ENCODE measurements at regions not wholly inside any gene's neighbourhood (a gene's known extent, or its start where the extent isn't known, plus 50 kb on each side); places are given as distances from the start of the nearest gene placed in this dataset.

DNA sequence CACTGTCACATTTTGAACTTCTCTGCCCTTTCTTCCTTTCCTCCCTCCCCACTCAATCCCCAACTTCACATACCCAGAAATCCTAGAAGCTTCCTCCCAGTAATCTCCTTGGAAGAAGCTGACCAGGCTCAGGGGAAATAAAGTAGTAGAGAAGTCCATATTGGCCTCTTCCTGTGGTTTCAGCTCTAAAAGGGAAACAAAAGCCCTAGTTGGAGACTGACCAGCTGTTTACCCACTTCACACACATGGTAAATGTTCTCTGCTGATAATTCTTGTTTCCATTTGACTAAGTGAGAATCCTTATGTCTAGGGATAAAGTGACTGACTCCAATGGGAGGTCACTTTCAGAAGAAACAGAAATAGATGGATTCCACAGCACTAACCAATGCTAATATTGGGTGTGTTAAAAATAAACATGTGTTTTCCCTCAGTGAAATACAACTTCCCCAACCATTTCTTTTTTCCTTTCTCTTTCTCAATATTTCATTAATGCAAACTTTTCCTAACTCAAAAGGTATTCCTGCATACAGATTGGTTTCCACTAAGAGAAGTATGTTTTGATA lies 178.9 kb upstream of the DPT start:
- TF ChIP-seq EZH2 (IDR thresholded peaks at IDR 0.05; ENCODE audit: borderline replicate concordance, low read depth, low read length, poor library complexity, severe bottlenecking) = no peak
- no peak for TF ChIP-seq CTCF (conservative IDR thresholded peaks at IDR 0.05; ENCODE audit: low read depth, low read length)
